ENCODE measurements at regions not wholly inside any gene's neighbourhood (a gene's known extent, or its start where the extent isn't known, plus 50 kb on each side); places are given as distances from the start of the nearest gene placed in this dataset.

DNA sequence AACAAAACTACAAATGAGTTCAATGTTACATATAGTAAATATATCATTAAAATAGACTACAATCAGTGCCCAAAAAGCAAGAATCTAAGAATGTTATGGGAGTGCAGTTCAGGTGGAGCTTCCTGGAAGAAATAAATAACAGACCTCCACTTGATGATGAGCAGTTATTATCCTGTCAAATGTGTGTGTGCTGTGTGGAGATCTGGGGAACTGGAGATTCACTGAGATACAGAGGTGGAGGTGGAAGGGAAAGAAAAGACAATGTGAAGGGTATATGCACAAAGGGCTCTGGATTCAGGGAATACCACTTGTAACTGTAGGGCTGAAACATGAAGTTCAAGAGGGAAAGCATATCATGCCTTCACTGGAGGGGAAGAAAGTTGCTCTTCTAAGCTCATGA is 331.1 kb downstream of the SEMA3D start:
- TF ChIP-seq CTCF (IDR thresholded peaks at IDR 0.05) (no peak), POLR2A (IDR thresholded peaks at IDR 0.05) (no peak)

Data from right lobe of liver (tissue), 4 donors.